Lower lobe of right lung (tissue), 2 donors: ENCODE measurements at regions not wholly inside any gene's neighbourhood (a gene's known extent, or its start where the extent isn't known, plus 50 kb on each side); places are given as distances from the start of the nearest gene placed in this dataset.

ENCODE experiments used
- ATAC-seq, 2 donors: fragments of 200-7000 bp; cut with Tn5 transposase; one replicate each; pipeline ENCODE4 v1.9.1; 2020 to 2022; ENCODE audit warnings: mild to moderate bottlenecking in 2 of 2, moderate library complexity in 2 of 2
- DNase-seq: peaks from one replicate; pipeline ENCODE4 v3.0.0-alpha.2; 2020
- H3K27ac ChIP-seq: fragments of 200-600 bp; one replicate; pipeline ENCODE4 v1.8.0; 2022
- H3K27me3 ChIP-seq: fragments of 200-600 bp; one replicate; pipeline ENCODE4 v1.8.0; 2022; ENCODE audit warnings: low read depth
- H3K36me3 ChIP-seq: fragments of 200-600 bp; one replicate; pipeline ENCODE4 v1.8.0; 2022; ENCODE audit warnings: mild to moderate bottlenecking
- H3K4me1 ChIP-seq: fragments of 200-600 bp; one replicate; pipeline ENCODE4 v1.8.0; 2022
- H3K4me3 ChIP-seq: fragments of 200-600 bp; one replicate; pipeline ENCODE4 v1.8.0; 2022; ENCODE audit warnings: mild to moderate bottlenecking
- H3K9me3 ChIP-seq: fragments of 200-600 bp; one replicate; pipeline ENCODE4 v1.8.0; 2022
- CTCF ChIP-seq: fragments of 200-600 bp; IDR thresholded peaks from one replicate; pipeline ENCODE4 v1.8.0; 2022; ENCODE audit warnings: antibody characterized with exemption, mild to moderate bottlenecking
- intact Hi-C: fragments of 100-400 bp; cut with DNase I; formaldehyde crosslinking; loops from one replicate; pipeline ENCODE4 v1.11.0; 2022
- donor health status: DM: no; HTN: yes; CAD: no; lungs with severe emphysema.

- no peaks in the 10 kb centered on the region for H3K4me1 ChIP-seq
- H3K27me3 ChIP-seq = no peaks in the 10 kb centered on the region
- H3K36me3 ChIP-seq = no peaks in the 10 kb centered on the region
- H3K4me3 ChIP-seq = no peak overlapping the region
- no peaks in the 10 kb centered on the region for H3K9me3 ChIP-seq
- no peak for ATAC-seq
- intact Hi-C loops = no loop called here
- no peak for TF ChIP-seq CTCF
- DNase-seq = no peak
- H3K27ac ChIP-seq = no peak overlapping the region
Measured at GRCh38 chr2:234278556-234279255, 218.2 kb downstream of the ARL4C start.

GRCh38 chr2:234275515-234275914 lies 221.4 kb downstream of the ARL4C start:
- TF ChIP-seq CTCF = no peak
- Histone ChIP-seq H3K9me3 (no peaks in the 10 kb centered on the region), H3K36me3 (no peaks in the 10 kb centered on the region), H3K4me1 (no peaks in the 10 kb centered on the region), H3K4me3 (no peak overlapping the region), H3K27me3 (no peaks in the 10 kb centered on the region), H3K27ac (no peak overlapping the region)
- ATAC-seq (no peak), DNase-seq (no peak)
- intact Hi-C loops = no loop called here

- no peaks in the 10 kb centered on the region for H3K27me3 ChIP-seq
- TF ChIP-seq CTCF = no peak
- no peak overlapping the region for H3K4me3 ChIP-seq
- H3K27ac ChIP-seq = no peak overlapping the region
- DNase-seq (no peak), ATAC-seq (no peak)
- intact Hi-C loops = no loop called here
- H3K4me1 ChIP-seq = no peaks in the 10 kb centered on the region
- no peaks in the 10 kb centered on the region for H3K36me3 ChIP-seq
- no peaks in the 10 kb centered on the region for H3K9me3 ChIP-seq
Measured at GRCh38 chr2:234273887-234274584, 222.8 kb downstream of the ARL4C start.

DNA sequence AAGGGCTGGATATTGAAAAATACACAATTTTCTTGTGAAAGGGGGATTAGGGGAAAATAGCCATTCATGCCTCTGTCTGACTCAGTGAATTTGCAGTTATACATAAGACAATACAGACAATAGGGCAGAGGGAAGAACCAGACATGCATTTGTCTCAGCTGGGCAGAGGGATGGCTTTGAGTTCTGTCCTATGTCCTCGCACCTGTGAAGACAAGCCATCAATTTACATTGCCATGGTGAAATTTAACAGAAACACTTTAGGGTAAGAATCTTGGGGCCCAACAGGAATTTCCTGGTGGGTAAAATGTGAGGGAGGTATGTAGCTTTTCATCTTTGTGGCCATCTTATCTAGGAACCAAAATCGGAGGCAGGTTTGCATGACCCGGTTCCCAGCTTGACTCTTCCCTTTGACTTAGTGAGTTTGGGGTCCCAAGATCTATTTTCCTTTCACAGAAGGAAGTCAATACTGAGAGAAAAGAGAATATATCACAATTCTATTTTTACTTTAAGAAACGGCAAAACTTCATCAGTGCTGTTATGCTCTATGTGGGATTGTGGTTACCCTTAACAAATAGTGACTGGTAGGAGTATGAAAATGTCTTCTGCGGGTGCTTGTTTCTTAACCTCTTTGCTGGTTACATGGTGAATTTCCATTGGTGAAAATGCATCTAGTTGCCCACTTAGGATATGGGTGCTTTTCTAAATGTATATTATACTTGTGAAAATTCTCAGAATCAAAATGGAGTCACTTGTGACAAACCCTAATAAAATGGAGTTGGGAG lies 221.8 kb downstream of the SPP2 start:
- H3K27ac ChIP-seq = no peak overlapping the region
- intact Hi-C loops = no loop called here
- H3K4me1 ChIP-seq = no peaks in the 10 kb centered on the region
- ATAC-seq (no peak), DNase-seq (no peak)
- no peak overlapping the region for H3K4me3 ChIP-seq
- no peaks in the 10 kb centered on the region for H3K27me3 ChIP-seq
- no peak for TF ChIP-seq CTCF
- H3K9me3 ChIP-seq = no peaks in the 10 kb centered on the region
- no peaks in the 10 kb centered on the region for H3K36me3 ChIP-seq

DNA sequence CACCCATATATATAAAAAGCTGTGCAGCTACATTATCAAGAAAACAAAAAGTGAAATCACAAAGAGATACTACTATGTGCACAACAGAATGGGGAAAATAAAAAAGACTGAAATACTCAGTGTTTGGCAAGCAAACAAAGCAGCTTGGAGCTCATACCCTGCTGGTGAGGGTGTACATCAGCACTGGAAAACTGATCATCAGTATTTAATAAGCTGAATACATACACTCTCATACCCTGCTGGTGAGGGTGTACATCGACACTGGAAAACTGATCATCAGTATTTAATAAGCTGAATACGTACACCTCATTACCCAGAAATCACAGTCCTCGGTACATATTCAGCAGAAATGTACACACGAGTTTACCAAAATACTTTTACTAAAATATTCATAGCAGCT lies 220.8 kb downstream of the SPP2 start:
- Histone ChIP-seq H3K27me3 (no peaks in the 10 kb centered on the region), H3K36me3 (no peaks in the 10 kb centered on the region), H3K27ac (no peak overlapping the region), H3K9me3 (no peaks in the 10 kb centered on the region), H3K4me3 (no peak overlapping the region), H3K4me1 (no peaks in the 10 kb centered on the region)
- intact Hi-C loops = no loop called here
- DNase-seq (no peak), ATAC-seq (no peak)
- TF ChIP-seq CTCF = no peak
